ENCODE measurements at regions not wholly inside any gene's neighbourhood (a gene's known extent, or its start where the extent isn't known, plus 50 kb on each side); places are given as distances from the start of the nearest gene placed in this dataset.

GRCh38 chr6:783966-784735 is 91.2 kb upstream of the EXOC2 start:
- Histone ChIP-seq H3K4me1 (no peaks in the 10 kb centered on the region), H3K36me3 (ENCODE audit: low read depth, missing control alignments) (no peaks in the 10 kb centered on the region), H3K4me3 (no peak overlapping the region), H3K27me3 (no peaks in the 10 kb centered on the region), H3K27ac (no peak overlapping the region), H3K9me3 (no peaks in the 10 kb centered on the region)
- intact Hi-C loops (cut with DNase I; ENCODE audit: low total_unique reads), result no loop called here
- no peak for DNase-seq
- no peak for TF ChIP-seq POLR2A (IDR thresholded peaks at IDR 0.05)
- TF ChIP-seq CTCF (IDR thresholded peaks at IDR 0.05), result no peak
- WGBS, 2 donors, result 88 to 90% methylated on average over 9 of the region's 9 CpGs

GRCh38 chr6:782141-782540 is 89.2 kb upstream of the EXOC2 start:
- 83 to 84% methylated on average over 5 of the region's 5 CpGs for WGBS, 2 donors
- no peaks in the 10 kb centered on the region for H3K9me3 ChIP-seq
- H3K36me3 ChIP-seq (ENCODE audit: low read depth, missing control alignments), result no peaks in the 10 kb centered on the region
- no peak overlapping the region for H3K4me3 ChIP-seq
- DNase-seq, result no peak
- H3K27me3 ChIP-seq, result no peaks in the 10 kb centered on the region
- intact Hi-C loops (cut with DNase I; ENCODE audit: low total_unique reads), result no loop called here
- no peaks in the 10 kb centered on the region for H3K4me1 ChIP-seq
- TF ChIP-seq POLR2A (IDR thresholded peaks at IDR 0.05), result no peak
- no peak for TF ChIP-seq CTCF (IDR thresholded peaks at IDR 0.05)
- H3K27ac ChIP-seq, result no peak overlapping the region

GRCh38 chr6:781350-781961 is 88.5 kb upstream of the EXOC2 start:
- intact Hi-C loops (cut with DNase I; ENCODE audit: low total_unique reads), result no loop called here
- no peak overlapping the region for H3K27ac ChIP-seq
- WGBS, 2 donors, result 77 to 79% methylated on average over 13 of the region's 13 CpGs
- DNase-seq, result no peak
- no peaks in the 10 kb centered on the region for H3K27me3 ChIP-seq
- H3K4me3 ChIP-seq, result no peak overlapping the region
- no peaks in the 10 kb centered on the region for H3K9me3 ChIP-seq
- TF ChIP-seq POLR2A (IDR thresholded peaks at IDR 0.05) (no peak), CTCF (IDR thresholded peaks at IDR 0.05) (no peak)
- no peaks in the 10 kb centered on the region for H3K36me3 ChIP-seq (ENCODE audit: low read depth, missing control alignments)
- H3K4me1 ChIP-seq, result no peaks in the 10 kb centered on the region

GRCh38 chr6:780706-781105 is 87.8 kb upstream of the EXOC2 start:
- no peaks in the 10 kb centered on the region for H3K27me3 ChIP-seq
- no peak overlapping the region for H3K4me3 ChIP-seq
- H3K36me3 ChIP-seq (ENCODE audit: low read depth, missing control alignments), result no peaks in the 10 kb centered on the region
- H3K9me3 ChIP-seq, result no peaks in the 10 kb centered on the region
- no peak overlapping the region for H3K27ac ChIP-seq
- intact Hi-C loops (cut with DNase I; ENCODE audit: low total_unique reads), result no loop called here
- no peak for TF ChIP-seq CTCF (IDR thresholded peaks at IDR 0.05)
- TF ChIP-seq POLR2A (IDR thresholded peaks at IDR 0.05), result no peak
- no peaks in the 10 kb centered on the region for H3K4me1 ChIP-seq
- no peak for DNase-seq
- WGBS, 2 donors, result 89 to 91% methylated on average over 3 of the region's 3 CpGs

- WGBS, 2 donors, result 91 to 93% methylated on average over 9 of the region's 9 CpGs
- Histone ChIP-seq H3K36me3 (ENCODE audit: low read depth, missing control alignments) (no peaks in the 10 kb centered on the region), H3K9me3 (no peaks in the 10 kb centered on the region), H3K4me3 (no peak overlapping the region), H3K4me1 (no peaks in the 10 kb centered on the region), H3K27ac (no peak overlapping the region), H3K27me3 (no peaks in the 10 kb centered on the region)
- no peak for DNase-seq
- intact Hi-C loops (cut with DNase I; ENCODE audit: low total_unique reads), result no loop called here
- TF ChIP-seq POLR2A (IDR thresholded peaks at IDR 0.05) (no peak), CTCF (IDR thresholded peaks at IDR 0.05) (no peak)
Measured at GRCh38 chr6:776951-777350, 84.0 kb upstream of the EXOC2 start.

Measured in testis (tissue), 2 donors.